Mesendoderm (in vitro differentiated cells): ENCODE measurements at regions not wholly inside any gene's neighbourhood (a gene's known extent, or its start where the extent isn't known, plus 50 kb on each side); places are given as distances from the start of the nearest gene placed in this dataset.

ENCODE experiments used
- DNase-seq: peaks from one replicate; pipeline ENCODE4 v3.0.0; 2013
- H2AK5ac ChIP-seq: 2 replicates; pipeline ENCODE4 v1.6.1; 2013; ENCODE audit warnings: low read length, inconsistent platforms
- H2BK120ac ChIP-seq: 2 replicates; pipeline ENCODE4 v1.6.1; 2013; ENCODE audit warnings: low read depth, mild to moderate bottlenecking, low read length, moderate library complexity, mixed read lengths
- H2BK15ac ChIP-seq: replicated peaks from 2 replicates; pipeline ENCODE4 v1.6.1; 2013; ENCODE audit warnings: low read depth, mild to moderate bottlenecking, moderate library complexity
- H2BK5ac ChIP-seq: 2 replicates; pipeline ENCODE4 v1.6.1; 2013; ENCODE audit warnings: low read length, inconsistent platforms
- H3K18ac ChIP-seq: 2 replicates; pipeline ENCODE4 v1.6.1; 2013; ENCODE audit warnings: mild to moderate bottlenecking, low read length, mixed read lengths
- H3K23ac ChIP-seq: one replicate; pipeline ENCODE4 v1.6.1; 2013; ENCODE audit warnings: low read length
- H3K27ac ChIP-seq: 2 replicates; pipeline ENCODE4 v1.5.1; 2013; ENCODE audit warnings: low read depth, mild to moderate bottlenecking, inconsistent platforms, low read length, moderate library complexity
- H3K27me3 ChIP-seq: 2 replicates; pipeline ENCODE4 v1.6.1; 2013; ENCODE audit warnings: low read length, control low read depth, mild to moderate bottlenecking, inconsistent platforms; ENCODE audit not compliant: insufficient read depth, poor library complexity
- H3K36me3 ChIP-seq: 2 replicates; pipeline ENCODE4 v1.6.1; 2013; ENCODE audit warnings: low read length, inconsistent platforms; ENCODE audit not compliant: control insufficient read depth, insufficient read depth
- H3K4ac ChIP-seq: one replicate; pipeline ENCODE4 v1.6.1; 2013; ENCODE audit warnings: low read depth, mild to moderate bottlenecking, low read length, moderate library complexity
- H3K4me1 ChIP-seq: 2 replicates; pipeline ENCODE4 v1.6.1; 2013; ENCODE audit warnings: low read depth, low read length, inconsistent platforms; ENCODE audit not compliant: control insufficient read depth
- H3K4me2 ChIP-seq: 2 replicates; pipeline ENCODE4 v1.6.1; 2013; ENCODE audit warnings: low read length
- H3K4me3 ChIP-seq: 2 replicates; pipeline ENCODE4 v1.5.1; 2013; ENCODE audit warnings: mild to moderate bottlenecking, low read length
- H3K56ac ChIP-seq: one replicate; pipeline ENCODE4 v1.6.1; 2013; ENCODE audit warnings: low read length
- H3K79me1 ChIP-seq: 2 replicates; pipeline ENCODE4 v1.6.1; 2013; ENCODE audit warnings: low read length, inconsistent platforms
- H3K79me2 ChIP-seq: 2 replicates; pipeline ENCODE4 v1.6.1; 2013; ENCODE audit warnings: mild to moderate bottlenecking, low read length; ENCODE audit not compliant: control insufficient read depth, insufficient read depth
- H3K9ac ChIP-seq: 2 replicates; pipeline ENCODE4 v1.6.1; 2013; ENCODE audit warnings: low read length, inconsistent platforms
- H4K5ac ChIP-seq: one replicate; pipeline ENCODE4 v1.6.1; 2013; ENCODE audit warnings: low read length
- H4K8ac ChIP-seq: one replicate; pipeline ENCODE4 v1.6.1; 2013; ENCODE audit warnings: low read depth, mild to moderate bottlenecking, control low read depth, low read length, moderate library complexity
- WGBS: extraction: QIAGEN DNeasy Blood & Tissue Kit; methylation state at CpG from one replicate; pipeline ENCODE4 v1.1.7; 2013; ENCODE audit warnings: low lambda C conversion rate, missing lambda C conversion rate; ENCODE audit not compliant: insufficient coverage; ENCODE audit errors: extremely low coverage; 5-methylcytosine and 5-hydroxymethylcytosine counted together

DNA sequence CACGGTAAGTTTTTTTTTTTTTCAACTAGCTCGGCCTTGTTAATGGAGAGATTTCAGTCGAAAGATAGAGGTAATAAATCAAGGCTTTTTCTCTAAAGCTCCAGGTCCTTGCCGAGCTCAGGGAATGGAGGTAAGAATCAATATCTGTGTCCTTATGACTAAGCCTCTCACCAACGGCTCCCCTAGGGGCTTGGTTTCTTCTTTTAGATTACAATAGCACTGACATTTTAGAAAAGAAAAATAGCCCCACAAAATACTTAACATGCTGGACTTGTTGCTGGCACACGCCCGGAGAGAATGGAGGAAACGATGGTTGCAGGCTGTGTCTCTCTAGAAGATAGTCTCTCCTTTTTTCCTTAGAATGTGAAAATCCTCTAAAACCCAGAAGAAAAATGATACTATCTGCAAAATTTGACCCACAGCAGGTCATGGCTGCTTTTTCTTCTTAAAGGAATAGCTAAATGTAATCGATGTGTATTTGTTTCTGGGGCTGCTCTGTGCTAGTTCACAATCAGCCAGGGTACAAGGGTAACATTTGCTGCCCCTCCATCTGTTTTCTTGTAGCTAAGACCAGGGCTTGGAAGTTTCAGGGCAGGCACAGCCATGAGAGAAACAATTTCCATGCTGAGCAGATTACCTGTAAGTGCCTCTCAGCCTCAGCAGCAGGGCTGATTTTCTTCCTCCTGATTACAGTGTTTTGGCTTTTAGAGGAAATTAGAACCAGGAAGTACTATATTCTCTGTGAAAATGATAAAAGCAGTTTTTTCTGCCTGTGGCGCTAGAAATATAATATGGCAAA, 86.2 kb upstream of the GNG12 start:
- no CpG with 5 or more reads among the region's 10 CpGs for WGBS
- no peak overlapping the region for H3K4ac ChIP-seq

GRCh38 chr1:67918067-67918466, 84.8 kb upstream of the GNG12 start:
- no peaks in the 10 kb centered on the region for H3K79me2 ChIP-seq
- WGBS = no CpG with 5 or more reads among the region's 2 CpGs
- no peaks in the 10 kb centered on the region for H3K36me3 ChIP-seq
- H3K4me1 ChIP-seq = no peaks in the 10 kb centered on the region
- no peak overlapping the region for H4K5ac ChIP-seq
- H2BK5ac ChIP-seq = no peak overlapping the region
- no peak overlapping the region for H3K4ac ChIP-seq
- DNase-seq = no peak
- H4K8ac ChIP-seq = no peak overlapping the region
- no peak overlapping the region for H3K18ac ChIP-seq
- no peak overlapping the region for H3K4me3 ChIP-seq
- no peak overlapping the region for H3K27ac ChIP-seq
- no peaks in the 10 kb centered on the region for H3K27me3 ChIP-seq
- no peak overlapping the region for H3K4me2 ChIP-seq
- H2AK5ac ChIP-seq = no peak overlapping the region
- no peak overlapping the region for H3K23ac ChIP-seq
- no peak overlapping the region for H2BK120ac ChIP-seq
- H3K79me1 ChIP-seq = no peaks in the 10 kb centered on the region
- H2BK15ac ChIP-seq = no peak overlapping the region
- no peak overlapping the region for H3K9ac ChIP-seq
- H3K56ac ChIP-seq = no peak overlapping the region

More for the DNA sequence above, 86.2 kb upstream of the GNG12 start:
- H3K36me3 ChIP-seq = no peaks in the 10 kb centered on the region
- DNase-seq = no peak
- no peaks in the 10 kb centered on the region for H3K79me1 ChIP-seq
- H2BK5ac ChIP-seq = no peak overlapping the region
- no peak overlapping the region for H2BK120ac ChIP-seq
- H3K56ac ChIP-seq = no peak overlapping the region
- H4K8ac ChIP-seq = no peak overlapping the region
- no peak overlapping the region for H4K5ac ChIP-seq
- H2BK15ac ChIP-seq = no peak overlapping the region
- no peaks in the 10 kb centered on the region for H3K27me3 ChIP-seq
- H3K4me3 ChIP-seq = no peak overlapping the region
- H3K79me2 ChIP-seq = no peaks in the 10 kb centered on the region
- no peak overlapping the region for H3K18ac ChIP-seq
- H3K23ac ChIP-seq = no peak overlapping the region
- no peak overlapping the region for H2AK5ac ChIP-seq
- H3K4me2 ChIP-seq = no peak overlapping the region
- no peak overlapping the region for H3K9ac ChIP-seq
- H3K27ac ChIP-seq = no peak overlapping the region
- no peaks in the 10 kb centered on the region for H3K4me1 ChIP-seq

GRCh38 chr1:67917006-67917405, 83.7 kb upstream of the GNG12 start:
- Histone ChIP-seq H3K9ac (no peak overlapping the region), H4K8ac (no peak overlapping the region), H3K56ac (no peak overlapping the region), H2BK5ac (no peak overlapping the region), H3K4me2 (no peak overlapping the region), H3K79me2 (no peaks in the 10 kb centered on the region), H3K4me1 (no peaks in the 10 kb centered on the region), H3K4ac (no peak overlapping the region), H3K27me3 (no peaks in the 10 kb centered on the region), H3K18ac (no peak overlapping the region), H3K23ac (no peak overlapping the region), H3K4me3 (no peak overlapping the region), H3K79me1 (no peaks in the 10 kb centered on the region), H3K27ac (no peak overlapping the region), H3K36me3 (no peaks in the 10 kb centered on the region), H4K5ac (no peak overlapping the region), H2AK5ac (no peak overlapping the region), H2BK120ac (no peak overlapping the region), H2BK15ac (no peak overlapping the region)
- no peak for DNase-seq

DNA sequence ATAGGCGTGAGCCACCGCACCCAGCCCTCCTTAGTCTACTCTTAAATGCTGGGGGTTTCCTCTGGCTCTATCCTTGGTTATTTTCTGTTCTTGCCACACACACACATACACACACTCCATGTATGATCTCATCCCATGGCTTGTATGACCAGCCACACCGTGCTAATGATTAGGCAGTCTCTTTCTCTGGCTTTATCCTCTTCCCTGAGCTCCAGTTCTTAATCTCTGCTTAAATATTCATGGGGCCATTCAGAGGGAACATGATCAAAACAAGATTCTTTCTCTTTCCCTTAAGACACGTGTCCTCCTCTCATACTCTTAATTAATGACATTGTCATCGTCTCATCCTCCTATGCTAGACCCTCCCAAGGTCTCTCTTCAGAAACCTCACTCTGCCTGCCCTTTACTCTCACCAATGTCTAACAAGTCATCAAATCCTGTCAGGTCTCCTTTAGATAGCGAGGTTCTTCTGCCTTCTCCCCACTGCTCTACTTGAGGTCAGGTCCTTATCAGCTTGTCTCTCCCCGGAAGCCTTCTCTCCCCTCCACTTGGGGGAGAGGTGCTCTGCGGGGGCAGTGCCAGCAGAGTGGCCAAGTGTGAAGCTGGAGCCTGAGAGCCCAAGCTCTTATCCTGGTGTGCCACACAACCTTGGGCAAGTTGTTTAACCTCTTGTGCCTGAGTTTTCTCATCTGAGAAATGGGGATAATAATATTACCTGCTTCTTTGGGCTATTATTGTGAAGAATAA, 83.0 kb upstream of the GNG12 start:
- Histone ChIP-seq H4K8ac (no peak overlapping the region), H2BK120ac (no peak overlapping the region), H2BK5ac (no peak overlapping the region), H4K5ac (no peak overlapping the region), H3K79me1 (no peaks in the 10 kb centered on the region), H3K4me1 (no peaks in the 10 kb centered on the region), H3K56ac (no peak overlapping the region), H3K4me2 (no peak overlapping the region), H3K27me3 (no peaks in the 10 kb centered on the region), H3K79me2 (no peaks in the 10 kb centered on the region), H3K36me3 (no peaks in the 10 kb centered on the region), H2AK5ac (no peak overlapping the region), H3K9ac (no peak overlapping the region), H3K23ac (no peak overlapping the region), H3K18ac (no peak overlapping the region), H3K4me3 (no peak overlapping the region), H3K27ac (no peak overlapping the region), H2BK15ac (no peak overlapping the region), H3K4ac (no peak overlapping the region)
- WGBS = no CpG with 5 or more reads among the region's 8 CpGs
- no peak for DNase-seq

GRCh38 chr1:67909776-67910175, 76.5 kb upstream of the GNG12 start:
- H3K36me3 ChIP-seq = no peaks in the 10 kb centered on the region
- H3K79me1 ChIP-seq = no peaks in the 10 kb centered on the region
- no peak overlapping the region for H3K27ac ChIP-seq
- H2BK5ac ChIP-seq = no peak overlapping the region
- H3K4ac ChIP-seq = no peak overlapping the region
- H3K23ac ChIP-seq = no peak overlapping the region
- no peak overlapping the region for H4K5ac ChIP-seq
- no peaks in the 10 kb centered on the region for H3K4me1 ChIP-seq
- H2AK5ac ChIP-seq = no peak overlapping the region
- H2BK120ac ChIP-seq = no peak overlapping the region
- H3K4me3 ChIP-seq = no peak overlapping the region
- H3K56ac ChIP-seq = no peak overlapping the region
- H3K27me3 ChIP-seq = no peaks in the 10 kb centered on the region
- H2BK15ac ChIP-seq = no peak overlapping the region
- no peaks in the 10 kb centered on the region for H3K79me2 ChIP-seq
- no CpG with 5 or more reads among the region's 1 CpG for WGBS
- H4K8ac ChIP-seq = no peak overlapping the region
- no peak for DNase-seq
- no peak overlapping the region for H3K18ac ChIP-seq
- no peak overlapping the region for H3K4me2 ChIP-seq
- H3K9ac ChIP-seq = no peak overlapping the region
